ENCODE measurements at regions not wholly inside any gene's neighbourhood (a gene's known extent, or its start where the extent isn't known, plus 50 kb on each side); places are given as distances from the start of the nearest gene placed in this dataset.
A peak's percentile ranks its signal among the peaks of the same experiment; 100 is the strongest.

GRCh38 chr2:8575834-8576423 lies 105.9 kb upstream of the ID2 start:
- no peak for DNase-seq

- peak; percentile 69 for DNase-seq
These were observed 105.2 kb upstream of the ID2 start for GRCh38 chr2:8576525-8577167.

GRCh38 chr2:8577573-8577972 lies 104.3 kb upstream of the ID2 start:
- DNase-seq = no peak

- peak; percentile 34 for DNase-seq
These were observed 103.3 kb upstream of the ID2 start for GRCh38 chr2:8578335-8579244.

- DNase-seq = no peak
These were observed 102.3 kb upstream of the ID2 start for GRCh38 chr2:8579485-8580085.

- DNase-seq = no peak
These were observed 101.3 kb upstream of the ID2 start for GRCh38 chr2:8580316-8581233.

- DNase-seq = no peak
These were observed 100.7 kb upstream of the ID2 start for GRCh38 chr2:8581234-8581561.

GRCh38 chr2:8581601-8582041 lies 100.2 kb upstream of the ID2 start:
- DNase-seq = no peak

- no peak for DNase-seq
These were observed 99.7 kb upstream of the ID2 start for GRCh38 chr2:8582191-8582590.

- no peak for DNase-seq
These were observed 99.0 kb upstream of the ID2 start for GRCh38 chr2:8582651-8583399.

- peak; percentile 91 for DNase-seq
These were observed 98.3 kb upstream of the ID2 start for GRCh38 chr2:8583400-8584173.

GRCh38 chr2:8584174-8585066 lies 97.4 kb upstream of the ID2 start:
- DNase-seq = no peak

GRCh38 chr2:8586457-8587051 lies 95.3 kb upstream of the ID2 start:
- DNase-seq = no peak

- DNase-seq = no peak
These were observed 94.5 kb upstream of the ID2 start for GRCh38 chr2:8587251-8587791.

GRCh38 chr2:8587920-8588830 lies 93.7 kb upstream of the ID2 start:
- no peak for DNase-seq

- DNase-seq = no peak
These were observed 93.0 kb upstream of the ID2 start for GRCh38 chr2:8588831-8589191.

- no peak for DNase-seq
These were observed 92.1 kb upstream of the ID2 start for GRCh38 chr2:8589721-8590120.

GRCh38 chr2:8590938-8591337 lies 90.9 kb upstream of the ID2 start:
- no peak for DNase-seq

Measured in CD4-positive, alpha-beta T cell treated with Interferon gamma for 1 hour (primary cell).